Chondrocyte (in vitro differentiated cells): ENCODE measurements at regions not wholly inside any gene's neighbourhood (a gene's known extent, or its start where the extent isn't known, plus 50 kb on each side); places are given as distances from the start of the nearest gene placed in this dataset.

Experiments used
- DNase-seq: peaks from one replicate; pipeline ENCODE4 v3.0.0; 2021; ENCODE audit warnings: mixed read lengths, low spot score
- H3K27ac Mint-ChIP-seq: one replicate; pipeline ENCODE4 v1.8.0; 2021; ENCODE audit warnings: mild to moderate bottlenecking, moderate library complexity, mixed read lengths; ENCODE audit not compliant: unreplicated experiment
- H3K27me3 Mint-ChIP-seq: 2 replicates; pipeline ENCODE4 v1.8.0; 2021; ENCODE audit warnings: low read depth, mixed read lengths
- H3K36me3 Mint-ChIP-seq: 2 replicates; pipeline ENCODE4 v1.8.0; 2021; ENCODE audit warnings: low read depth, mixed read lengths
- H3K4me1 Mint-ChIP-seq: 2 replicates; pipeline ENCODE4 v1.8.0; 2021; ENCODE audit warnings: low read depth, mild to moderate bottlenecking, mixed read lengths
- H3K4me3 Mint-ChIP-seq: one replicate; pipeline ENCODE4 v1.8.0; 2021; ENCODE audit warnings: mild to moderate bottlenecking, moderate library complexity, mixed read lengths; ENCODE audit not compliant: unreplicated experiment
- H3K9me3 Mint-ChIP-seq: 2 replicates; pipeline ENCODE4 v1.8.0; 2021; ENCODE audit warnings: low read depth, mixed read lengths
- CTCF ChIP-seq: fragments of 200-600 bp; sonication (generic); IDR thresholded peaks from 2 replicates; pipeline ENCODE4 v1.5.0; 2021; ENCODE audit warnings: antibody characterized with exemption, mild to moderate bottlenecking, moderate library complexity

GRCh38 chr17:79201119-79201518 lies 126.5 kb downstream of the ENGASE start:
- no peak for DNase-seq
- TF ChIP-seq CTCF = no peak
- H3K36me3 Mint-ChIP-seq = no peaks in the 10 kb centered on the region
- no peak overlapping the region for H3K4me3 Mint-ChIP-seq
- H3K27me3 Mint-ChIP-seq = peaks cover 53% of the 10 kb centered on the region
- peaks cover 6% of the 10 kb centered on the region for H3K4me1 Mint-ChIP-seq
- H3K9me3 Mint-ChIP-seq = no peaks in the 10 kb centered on the region
- H3K27ac Mint-ChIP-seq = no peak overlapping the region

- no peak for TF ChIP-seq CTCF
- no peak overlapping the region for H3K4me3 Mint-ChIP-seq
- DNase-seq = no peak
- no peaks in the 10 kb centered on the region for H3K9me3 Mint-ChIP-seq
- H3K36me3 Mint-ChIP-seq = no peaks in the 10 kb centered on the region
- peaks cover 59% of the 10 kb centered on the region for H3K27me3 Mint-ChIP-seq
- H3K4me1 Mint-ChIP-seq = peaks cover 5% of the 10 kb centered on the region
- no peak overlapping the region for H3K27ac Mint-ChIP-seq
These were observed 122.3 kb downstream of the ENGASE start for GRCh38 chr17:79196913-79197312.

GRCh38 chr17:79192503-79193351 lies 118.1 kb downstream of the ENGASE start:
- Mint-ChIP-seq H3K4me3 (no peak overlapping the region), H3K36me3 (no peaks in the 10 kb centered on the region), H3K27me3 (peaks cover 66% of the 10 kb centered on the region), H3K27ac (no peak overlapping the region), H3K9me3 (no peaks in the 10 kb centered on the region), H3K4me1 (no peaks in the 10 kb centered on the region)
- DNase-seq = no peak
- TF ChIP-seq CTCF = no peak

- H3K9me3 Mint-ChIP-seq = no peaks in the 10 kb centered on the region
- no peak for TF ChIP-seq CTCF
These were observed 116.8 kb downstream of the ENGASE start for GRCh38 chr17:79191270-79191934.

GRCh38 chr17:79189305-79189704 lies 114.7 kb downstream of the ENGASE start:
- Mint-ChIP-seq H3K9me3 (no peaks in the 10 kb centered on the region), H3K4me3 (no peak overlapping the region), H3K27me3 (peaks cover 77% of the 10 kb centered on the region), H3K4me1 (no peaks in the 10 kb centered on the region), H3K27ac (no peak overlapping the region), H3K36me3 (no peaks in the 10 kb centered on the region)
- no peak for TF ChIP-seq CTCF
- DNase-seq = no peak

More at GRCh38 chr17:79191270-79191934, 116.8 kb downstream of the ENGASE start:
- Mint-ChIP-seq H3K4me1 (no peaks in the 10 kb centered on the region), H3K27me3 (peaks cover 70% of the 10 kb centered on the region), H3K4me3 (no peak overlapping the region), H3K36me3 (no peaks in the 10 kb centered on the region), H3K27ac (no peak overlapping the region)
- DNase-seq = no peak
